H9 (cell line): ENCODE measurements at regions not wholly inside any gene's neighbourhood (a gene's known extent, or its start where the extent isn't known, plus 50 kb on each side); places are given as distances from the start of the nearest gene placed in this dataset.

Source experiments
- DNase-seq: peaks from one replicate; pipeline ENCODE4 v3.0.0-alpha.2; 2017
- H2AFZ ChIP-seq: one replicate; pipeline ENCODE4 v1.6.1; 2013; ENCODE audit warnings: mild to moderate bottlenecking, low read length, control low read depth, moderate library complexity
- H2AK5ac ChIP-seq: 2 replicates; pipeline ENCODE4 v1.6.1; 2013; ENCODE audit warnings: low read length, control low read depth, mixed read lengths; ENCODE audit not compliant: insufficient read length
- H2BK120ac ChIP-seq: one replicate; pipeline ENCODE4 v1.6.1; 2013; ENCODE audit warnings: low read depth, mild to moderate bottlenecking, low read length, control low read depth, inconsistent platforms; ENCODE audit not compliant: poor library complexity, severe bottlenecking
- H2BK12ac ChIP-seq: 2 replicates; pipeline ENCODE4 v1.6.1; 2013; ENCODE audit warnings: low read length, control low read depth, mixed read lengths, low read depth; ENCODE audit not compliant: insufficient read length
- H2BK15ac ChIP-seq: 2 replicates; pipeline ENCODE4 v1.6.1; 2013; ENCODE audit warnings: low read depth, low read length, control low read depth
- H2BK20ac ChIP-seq: one replicate; pipeline ENCODE4 v1.6.1; 2013; ENCODE audit warnings: low read depth, mild to moderate bottlenecking, low read length, control low read depth, inconsistent platforms; ENCODE audit not compliant: poor library complexity, severe bottlenecking
- H2BK5ac ChIP-seq: 2 replicates; pipeline ENCODE4 v1.6.1; 2013; ENCODE audit warnings: low read length, control low read depth, mixed read lengths; ENCODE audit not compliant: insufficient read length
- H3K14ac ChIP-seq: 2 replicates; pipeline ENCODE4 v1.6.1; 2013; ENCODE audit warnings: low read length, control low read depth; ENCODE audit not compliant: insufficient read depth
- H3K18ac ChIP-seq: 2 replicates; pipeline ENCODE4 v1.6.1; 2013; ENCODE audit warnings: low read depth, mild to moderate bottlenecking, mixed read lengths, low read length, control low read depth; ENCODE audit not compliant: insufficient read length
- H3K23ac ChIP-seq: 2 replicates; pipeline ENCODE4 v1.6.1; 2013; ENCODE audit warnings: low read length, control low read depth, mixed read lengths, low read depth; ENCODE audit not compliant: insufficient read length
- H3K23me2 ChIP-seq: 2 replicates; pipeline ENCODE4 v1.6.1; 2013; ENCODE audit warnings: low read depth, mild to moderate bottlenecking, mixed read lengths, low read length, control low read depth; ENCODE audit not compliant: insufficient read length, poor library complexity, severe bottlenecking
- H3K27ac ChIP-seq: 2 replicates; pipeline ENCODE4 v1.5.1; 2013; ENCODE audit warnings: low read length, control low read depth, mixed read lengths, low read depth; ENCODE audit not compliant: insufficient read length
- H3K27me3 ChIP-seq: 2 replicates; pipeline ENCODE4 v1.6.1; 2013; ENCODE audit warnings: low read length, control low read depth, inconsistent platforms; ENCODE audit not compliant: insufficient read depth
- H3K4ac ChIP-seq: 2 replicates; pipeline ENCODE4 v1.6.1; 2013; ENCODE audit warnings: low read depth, mild to moderate bottlenecking, control low read depth, inconsistent platforms, low read length, moderate library complexity
- H3K4me1 ChIP-seq: 2 replicates; pipeline ENCODE4 v1.6.1; 2013; ENCODE audit warnings: low read length, control low read depth, inconsistent platforms; ENCODE audit not compliant: insufficient read depth
- H3K4me2 ChIP-seq: 2 replicates; pipeline ENCODE4 v1.6.1; 2013; ENCODE audit warnings: low read length, control low read depth, mixed read lengths; ENCODE audit not compliant: insufficient read length, insufficient read depth
- H3K56ac ChIP-seq: 2 replicates; pipeline ENCODE4 v1.6.1; 2013; ENCODE audit warnings: low read depth, mild to moderate bottlenecking, mixed read lengths, low read length, control low read depth; ENCODE audit not compliant: insufficient read length
- H3K79me1 ChIP-seq: 2 replicates; pipeline ENCODE4 v1.6.1; 2013; ENCODE audit warnings: low read depth, mild to moderate bottlenecking, moderate library complexity, low read length, control low read depth, inconsistent platforms; ENCODE audit not compliant: insufficient read depth, poor library complexity, severe bottlenecking
- H3K79me2 ChIP-seq: 2 replicates; pipeline ENCODE4 v1.6.1; 2013; ENCODE audit warnings: low read length, control low read depth, inconsistent platforms; ENCODE audit not compliant: insufficient read depth
- H3K9ac ChIP-seq: 2 replicates; pipeline ENCODE4 v1.6.1; 2013; ENCODE audit warnings: low read length, control low read depth, mixed read lengths; ENCODE audit not compliant: insufficient read length; ENCODE audit errors: extremely low read depth
- H3K9me3 ChIP-seq: one replicate; pipeline ENCODE4 v1.6.1; 2013; ENCODE audit warnings: low read depth, low read length, inconsistent platforms; ENCODE audit not compliant: control insufficient read depth
- H3T11ph ChIP-seq: one replicate; pipeline ENCODE4 v1.6.1; 2013; ENCODE audit warnings: mild to moderate bottlenecking, low read length, control low read depth, inconsistent platforms
- H4K20me1 ChIP-seq: one replicate; pipeline ENCODE4 v1.6.1; 2013; ENCODE audit not compliant: control insufficient read depth, insufficient read length, insufficient read depth
- H4K5ac ChIP-seq: 2 replicates; pipeline ENCODE4 v1.6.1; 2013; ENCODE audit warnings: low read depth, mild to moderate bottlenecking, mixed read lengths, low read length, control low read depth; ENCODE audit not compliant: insufficient read length
- H4K8ac ChIP-seq: replicated peaks from 2 replicates; pipeline ENCODE4 v1.6.1; 2013; ENCODE audit warnings: low read length, control low read depth, mixed read lengths, low read depth; ENCODE audit not compliant: insufficient read length
- H4K91ac ChIP-seq: 2 replicates; pipeline ENCODE4 v1.6.1; 2013; ENCODE audit warnings: low read depth, mild to moderate bottlenecking, moderate library complexity, mixed read lengths, low read length, control low read depth; ENCODE audit not compliant: insufficient read length
- H3K27ac Mint-ChIP-seq, 3 experiments: 2 replicates in 2 of 3; 3 replicates in 1 of 3; pipeline ENCODE4 v1.8.0; 2020 to 2021; ENCODE audit warnings: mixed read lengths in 3 of 3, mild to moderate bottlenecking in 1 of 3, moderate library complexity in 1 of 3
- H3K27me3 Mint-ChIP-seq: 2 replicates; pipeline ENCODE4 v1.8.0; 2021; ENCODE audit warnings: low read depth, mild to moderate bottlenecking, moderate library complexity, mixed read lengths
- H3K36me3 Mint-ChIP-seq, 3 experiments: 2 replicates in 2 of 3; 3 replicates in 1 of 3; pipeline ENCODE4 v1.8.0; 2020 to 2021; ENCODE audit warnings: low read depth in 3 of 3, mixed read lengths in 3 of 3; ENCODE audit not compliant: insufficient read depth in 1 of 3
- H3K4me1 Mint-ChIP-seq, 2 experiments: 2 replicates each; pipeline ENCODE4 v1.8.0; 2020; ENCODE audit warnings: mixed read lengths in 2 of 2
- H3K4me3 Mint-ChIP-seq, 2 experiments: 2 replicates in 1 of 2; 3 replicates in 1 of 2; pipeline ENCODE4 v1.8.0; 2020 to 2021; ENCODE audit warnings: mild to moderate bottlenecking in 2 of 2, mixed read lengths in 2 of 2, moderate library complexity in 1 of 2
- H3K9me3 Mint-ChIP-seq, 2 experiments: 2 replicates in 1 of 2; 3 replicates in 1 of 2; pipeline ENCODE4 v1.8.0; 2020; ENCODE audit warnings: mild to moderate bottlenecking in 2 of 2, mixed read lengths in 2 of 2, moderate library complexity in 1 of 2
- CTCF ChIP-seq: fragments of 200-600 bp; sonication (generic); conservative IDR thresholded peaks from 3 replicates; pipeline ENCODE4 v1.8.0; 2021; ENCODE audit warnings: antibody characterized with exemption, mild to moderate bottlenecking
- WGBS: extraction: QIAGEN DNeasy Blood & Tissue Kit; methylation state at CpG from one replicate; pipeline ENCODE4 v1.1.7; 2013; ENCODE audit warnings: missing lambda C conversion rate, low lambda C conversion rate, mixed read lengths; ENCODE audit not compliant: insufficient read length; ENCODE audit errors: extremely low coverage; 5-methylcytosine and 5-hydroxymethylcytosine counted together

GRCh38 chr2:65786765-65787164 is 354.4 kb upstream of the SPRED2 start:
- no peak for DNase-seq
- no CpG with 5 or more reads among the region's 1 CpG for WGBS
- no peaks in the 10 kb centered on the region for H3K23me2 ChIP-seq
- TF ChIP-seq CTCF = no peak
- H2BK15ac ChIP-seq = no peak overlapping the region
- H3K4me1 Mint-ChIP-seq = peaks cover 8% of the 10 kb centered on the region in 2 experiments; a peak in 3 of 4 replicates
- H3K4me1 ChIP-seq = no peaks in the 10 kb centered on the region
- H4K5ac ChIP-seq = no peak overlapping the region
- H3K36me3 Mint-ChIP-seq = no peaks in the 10 kb centered on the region
- H3K27me3 Mint-ChIP-seq = peaks cover 3% of the 10 kb centered on the region
- H3K18ac ChIP-seq = no peak overlapping the region
- H3K79me2 ChIP-seq = no peaks in the 10 kb centered on the region
- no peak overlapping the region for H4K8ac ChIP-seq
- H2AFZ ChIP-seq = no peak overlapping the region
- H3K4me3 Mint-ChIP-seq = no peak overlapping the region
- H3T11ph ChIP-seq = no peak overlapping the region
- H3K79me1 ChIP-seq = no peaks in the 10 kb centered on the region
- H3K56ac ChIP-seq = no peak overlapping the region
- H3K9me3 ChIP-seq = no peaks in the 10 kb centered on the region
- no peak overlapping the region for H2BK120ac ChIP-seq
- no peak overlapping the region for H2BK20ac ChIP-seq
- no peak overlapping the region for H3K9ac ChIP-seq
- no peak overlapping the region for H3K4me2 ChIP-seq
- H3K4ac ChIP-seq = no peak overlapping the region
- H3K27me3 ChIP-seq = no peaks in the 10 kb centered on the region
- no peak overlapping the region for H2BK5ac ChIP-seq
- no peak overlapping the region for H3K14ac ChIP-seq
- H4K91ac ChIP-seq = no peak overlapping the region
- H3K23ac ChIP-seq = no peak overlapping the region
- H2AK5ac ChIP-seq = no peak overlapping the region
- H3K27ac Mint-ChIP-seq = no peak overlapping the region
- no peak overlapping the region for H2BK12ac ChIP-seq
- no peak overlapping the region for H3K27ac ChIP-seq
- H3K9me3 Mint-ChIP-seq = no peaks in the 10 kb centered on the region
- H4K20me1 ChIP-seq = no peaks in the 10 kb centered on the region
